NCI-H146 (cell line): ENCODE measurements at regions not wholly inside any gene's neighbourhood (a gene's known extent, or its start where the extent isn't known, plus 50 kb on each side); places are given as distances from the start of the nearest gene placed in this dataset.
"Not testable (repeated sequence)": the region's sequence is repeated elsewhere in the genome, so short reads cannot be mapped to it uniquely, and the experiment has no call there.

Source experiments
- DNase-seq: peaks from one replicate; lab custom pipeline; 2025; lab: John Stamatoyannopoulos, UW

DNA sequence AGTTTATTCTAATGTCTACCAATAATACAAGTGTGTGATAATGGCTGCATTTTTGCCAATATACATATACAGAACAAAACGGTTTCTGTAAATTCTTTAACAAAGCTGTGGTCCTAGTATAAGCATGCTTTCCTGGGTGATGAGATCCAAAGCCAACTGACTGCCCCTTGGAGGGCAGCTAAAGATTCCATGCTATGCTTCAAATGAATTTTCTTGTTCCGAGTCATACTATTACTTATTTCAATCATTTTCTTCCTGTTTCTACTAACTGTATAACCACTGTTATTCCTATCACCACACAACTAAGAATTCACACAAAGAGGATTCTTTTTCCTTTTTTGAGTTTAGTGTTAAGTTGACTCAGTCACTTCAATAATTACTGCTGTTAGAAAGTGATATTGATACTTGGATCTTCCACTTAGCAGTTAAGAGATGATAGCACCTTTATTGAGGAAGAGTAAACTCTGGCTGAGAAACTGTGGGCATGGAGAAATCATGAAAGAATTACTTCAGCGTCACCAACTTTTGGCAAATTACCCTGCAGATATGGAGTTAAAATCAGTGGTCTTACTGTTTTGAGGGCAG lies 197.5 kb downstream of the ARL4A start:
- no peak for DNase-seq

- DNase-seq, result no peak
Observed at GRCh38 chr7:12888717-12889116, 201.3 kb downstream of the ARL4A start.

DNA sequence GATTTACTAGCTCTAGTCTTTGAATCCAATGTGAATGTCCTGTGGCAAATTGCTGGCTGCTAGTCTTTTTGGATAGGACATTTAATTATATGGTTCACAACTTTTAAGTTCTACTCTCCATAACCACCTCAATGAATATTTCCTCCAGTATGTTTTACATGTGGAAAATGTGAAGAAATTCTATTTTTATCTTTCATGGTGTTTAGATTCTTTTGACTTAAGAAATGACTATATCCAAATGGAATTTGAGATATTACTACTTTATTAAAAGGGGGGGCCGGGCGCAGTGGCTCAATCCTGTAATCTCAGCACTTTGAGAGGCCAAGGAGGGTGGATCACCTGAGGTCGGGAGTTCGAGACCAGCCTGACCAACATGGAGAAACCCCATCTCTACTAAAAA lies 202.0 kb downstream of the ARL4A start:
- no peak for DNase-seq

- no peak for DNase-seq
Observed at GRCh38 chr7:12890586-12890985, 203.2 kb downstream of the ARL4A start.

GRCh38 chr7:12893292-12893691 lies 205.9 kb downstream of the ARL4A start:
- DNase-seq, result no peak

GRCh38 chr7:12895296-12895695 lies 207.9 kb downstream of the ARL4A start:
- no peak for DNase-seq

- no peak for DNase-seq
Observed at GRCh38 chr7:12896316-12896715, 208.9 kb downstream of the ARL4A start.

DNA sequence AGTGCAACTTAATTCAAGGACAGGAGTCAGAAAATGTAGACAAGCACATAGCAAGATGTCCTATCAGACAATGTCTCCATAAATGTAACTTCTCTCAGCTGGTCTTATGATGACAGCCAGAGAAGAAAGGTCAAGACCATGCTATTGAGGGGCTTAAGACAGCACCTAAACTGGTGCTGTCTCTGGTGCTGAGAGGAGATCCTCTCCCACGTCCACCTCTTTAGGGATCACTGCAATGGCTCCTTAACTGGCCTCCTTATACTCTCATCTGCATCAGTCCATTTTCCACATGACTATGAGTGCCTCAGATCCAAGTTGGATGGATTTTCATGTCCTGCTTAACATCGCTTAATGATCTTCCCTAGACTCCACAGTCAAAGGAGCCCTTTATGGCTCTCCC lies 210.6 kb downstream of the ARL4A start:
- DNase-seq, result no peak

DNA sequence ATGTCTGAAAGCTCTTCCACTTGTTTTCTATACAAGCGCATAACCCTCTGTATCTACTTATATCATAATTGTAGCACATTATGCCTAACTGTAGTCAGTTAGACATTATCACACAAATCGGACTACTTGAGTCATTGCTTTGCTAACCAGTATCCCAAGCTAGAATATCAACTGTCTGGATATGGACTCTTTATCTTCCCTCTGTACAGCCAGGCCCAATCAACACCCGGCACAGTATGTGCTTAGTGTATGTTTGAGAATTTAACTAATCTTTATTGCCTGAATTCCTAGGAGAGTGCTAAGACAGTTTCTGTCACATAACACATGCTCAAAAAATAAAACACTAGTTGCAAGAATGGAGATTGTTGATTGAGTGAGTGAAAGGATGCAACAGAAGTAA lies 211.2 kb downstream of the ARL4A start:
- no peak for DNase-seq

DNA sequence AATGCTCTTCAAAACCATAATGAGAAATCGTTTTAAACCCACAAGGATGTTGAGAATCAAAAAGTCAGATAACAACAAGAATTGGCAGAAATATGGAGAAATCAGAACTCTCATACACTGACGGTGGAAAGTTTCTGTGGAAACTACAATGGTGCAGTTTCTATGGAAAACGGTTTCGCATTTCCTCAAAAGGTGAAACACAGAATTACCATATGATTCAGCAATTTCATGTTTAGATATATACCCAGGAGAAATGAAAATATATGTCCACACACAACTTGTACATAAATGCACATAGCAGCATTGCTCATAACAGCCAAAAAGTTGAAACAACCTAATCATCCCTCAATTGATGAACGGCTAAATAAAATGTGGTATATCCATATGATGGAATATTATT lies 218.2 kb downstream of the ARL4A start:
- no peak for DNase-seq

- no peak for DNase-seq
Observed at GRCh38 chr7:12907774-12908173, 220.3 kb downstream of the ARL4A start.

- DNase-seq, result no peak
Observed at GRCh38 chr7:12909483-12909882, 222.1 kb downstream of the ARL4A start.

GRCh38 chr7:12911053-12911452 lies 223.6 kb downstream of the ARL4A start:
- DNase-seq, result no peak

GRCh38 chr7:12913002-12913401 lies 225.6 kb downstream of the ARL4A start:
- DNase-seq, result no peak

- DNase-seq, result no peak
Observed at GRCh38 chr7:12917801-12918200, 230.4 kb downstream of the ARL4A start.

- DNase-seq, result no peak
Observed at GRCh38 chr7:12921751-12922345, 234.4 kb downstream of the ARL4A start.

- DNase-seq, result no peak
Observed at GRCh38 chr7:12923971-12924370, 236.5 kb downstream of the ARL4A start.

GRCh38 chr7:12926206-12926605 lies 238.8 kb downstream of the ARL4A start:
- no peak for DNase-seq

- no peak for DNase-seq
Observed at GRCh38 chr7:12927635-12928434, 240.4 kb downstream of the ARL4A start.

DNA sequence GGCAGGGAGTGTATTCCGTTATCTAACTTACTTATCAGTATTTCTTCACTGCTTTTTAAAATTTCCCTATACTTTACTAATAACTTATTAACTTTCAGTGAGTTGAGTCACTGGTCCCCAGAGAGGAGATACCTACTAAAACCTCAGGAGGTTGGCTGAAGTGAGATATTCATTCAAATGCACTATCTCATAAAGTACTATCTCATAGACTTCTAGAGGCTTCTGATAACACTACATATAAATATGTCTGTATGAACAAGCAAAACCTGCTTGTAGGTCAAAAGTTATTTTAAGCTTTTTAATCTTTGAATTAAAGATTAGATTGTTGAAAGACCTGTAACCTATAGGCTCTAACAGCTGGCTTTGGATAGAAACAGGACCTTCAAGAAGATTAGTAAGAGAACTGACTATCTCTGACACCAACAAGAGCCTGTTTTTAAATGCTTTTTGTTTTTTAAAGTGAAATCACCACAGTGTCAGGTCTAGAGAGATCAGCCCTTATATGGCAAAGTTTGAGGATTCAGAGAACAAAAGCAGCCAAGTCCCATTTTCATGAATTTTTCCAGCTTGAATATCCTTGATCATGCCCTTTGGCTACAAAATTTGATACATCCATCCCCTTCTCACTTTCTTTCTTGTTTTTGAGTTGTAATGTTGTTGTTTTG lies 242.2 kb downstream of the ARL4A start:
- no peak for DNase-seq

DNA sequence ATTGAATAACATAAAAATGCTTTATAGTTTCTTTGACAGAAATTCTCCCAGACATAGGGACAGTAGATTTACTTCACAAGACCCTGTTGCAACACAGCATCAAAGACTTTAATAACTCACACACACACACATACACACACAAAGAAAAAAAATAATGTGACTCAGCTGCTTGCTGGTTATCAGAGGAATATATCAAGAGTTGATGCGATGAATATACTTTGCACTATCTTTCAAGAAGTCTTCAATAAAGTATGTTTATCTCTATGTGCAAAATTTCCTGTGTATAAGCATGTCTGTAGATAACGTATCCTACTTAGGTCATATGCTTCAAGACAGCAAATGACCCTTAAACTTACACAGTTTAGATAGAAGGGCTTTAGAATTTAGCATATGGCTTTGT lies 243.1 kb downstream of the ARL4A start:
- no peak for DNase-seq

DNA sequence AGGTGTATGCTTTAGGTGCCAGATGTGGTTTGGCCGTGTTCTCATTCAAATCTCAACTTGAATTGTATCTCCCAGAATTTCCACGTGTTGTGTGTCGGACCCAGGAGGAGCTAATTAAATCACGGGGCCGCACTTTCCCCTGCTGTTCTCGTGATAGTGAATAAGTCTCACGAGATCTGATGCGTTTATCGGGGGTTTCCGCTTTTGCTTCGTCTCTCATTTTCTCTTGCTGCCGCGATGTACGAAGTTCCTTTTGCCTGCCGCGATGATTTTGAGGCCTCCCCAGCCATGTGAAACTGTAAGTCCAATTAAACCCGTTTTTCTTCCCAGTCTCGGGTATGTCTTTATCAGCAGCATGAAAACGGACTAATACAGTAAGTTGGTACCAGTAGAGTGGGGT lies 244.0 kb downstream of the ARL4A start:
- not testable (repeated sequence) for DNase-seq

DNA sequence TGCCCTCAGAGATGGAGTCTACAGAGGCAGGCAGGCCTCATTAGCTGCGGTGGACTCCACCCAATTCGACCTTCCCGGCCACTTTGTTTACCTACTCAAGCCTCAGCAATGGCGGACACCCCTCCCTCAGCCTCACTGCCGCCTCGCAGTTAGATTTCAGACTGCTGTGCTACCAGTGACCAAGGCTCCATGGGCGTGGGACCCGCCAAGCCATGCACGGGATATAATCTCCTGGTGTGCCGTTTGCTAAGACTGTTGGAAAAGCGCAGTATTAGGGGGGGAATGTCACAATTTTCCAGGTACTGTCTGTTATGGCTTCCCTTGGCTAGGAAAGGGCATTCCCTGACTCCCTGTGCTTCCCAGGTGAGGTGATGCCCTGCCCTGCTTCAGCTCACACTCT lies 252.3 kb downstream of the ARL4A start:
- no peak for DNase-seq
